SK-N-DZ (cell line): ENCODE measurements at regions not wholly inside any gene's neighbourhood (a gene's known extent, or its start where the extent isn't known, plus 50 kb on each side); places are given as distances from the start of the nearest gene placed in this dataset.
"Not testable (repeated sequence)": the region's sequence is repeated elsewhere in the genome, so short reads cannot be mapped to it uniquely, and the experiment has no call there.

Experiments used
- DNase-seq: peaks from one replicate; pipeline ENCODE4 v3.0.0-alpha.2; 2015; ENCODE audit warnings: low spot score

DNA sequence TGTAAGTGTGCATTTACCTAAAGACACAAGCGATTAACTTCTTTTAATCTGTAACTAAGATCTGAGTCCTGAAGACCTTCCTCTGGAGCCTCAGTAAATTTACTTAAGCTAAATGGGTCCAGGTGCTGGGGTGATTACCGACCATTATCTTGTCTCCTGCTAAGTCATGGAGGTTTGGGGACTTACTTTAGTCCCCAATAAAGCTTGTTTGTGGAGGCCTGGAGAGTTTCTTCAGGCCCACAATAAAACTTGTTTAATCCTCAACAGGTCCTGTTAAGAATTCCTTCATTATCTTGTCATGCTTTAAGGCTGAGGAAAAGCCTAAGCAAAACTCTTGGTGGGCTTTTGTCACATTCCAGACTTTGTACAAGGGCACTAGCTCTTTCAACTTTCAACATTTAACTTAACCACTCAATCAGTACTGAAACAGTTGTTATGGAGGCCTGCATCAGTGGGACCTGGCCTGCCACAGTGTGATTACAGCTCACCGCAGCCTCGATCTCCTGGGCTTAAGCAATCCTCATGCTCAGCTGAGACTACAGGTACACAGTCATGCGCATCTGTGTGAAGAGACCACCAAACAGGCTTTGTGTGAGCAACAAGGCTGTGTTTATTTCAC is 84.0 kb downstream of the FMO4 start:
- DNase-seq, result peak; percentile 14

DNA sequence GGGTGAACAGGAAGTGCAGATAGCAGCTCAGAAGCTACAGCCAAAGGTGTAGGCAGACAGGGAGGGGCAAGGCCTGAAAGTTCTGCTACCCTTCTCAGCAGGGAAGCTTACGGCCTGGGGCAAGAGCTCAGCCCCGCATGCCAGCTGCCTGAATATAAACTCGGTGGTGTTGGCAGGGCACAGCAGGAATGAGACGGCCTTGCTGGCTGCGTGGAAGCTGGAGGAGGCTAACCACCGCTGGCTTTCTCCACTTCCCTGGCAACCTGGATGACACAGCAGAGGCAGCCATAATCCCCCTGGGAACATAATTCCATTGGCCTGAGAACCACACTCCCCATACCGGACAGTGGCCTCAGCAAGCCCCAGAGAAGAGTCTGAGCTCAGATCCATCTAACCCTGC is 81.9 kb upstream of the PRRC2C start:
- DNase-seq, result no peak

DNA sequence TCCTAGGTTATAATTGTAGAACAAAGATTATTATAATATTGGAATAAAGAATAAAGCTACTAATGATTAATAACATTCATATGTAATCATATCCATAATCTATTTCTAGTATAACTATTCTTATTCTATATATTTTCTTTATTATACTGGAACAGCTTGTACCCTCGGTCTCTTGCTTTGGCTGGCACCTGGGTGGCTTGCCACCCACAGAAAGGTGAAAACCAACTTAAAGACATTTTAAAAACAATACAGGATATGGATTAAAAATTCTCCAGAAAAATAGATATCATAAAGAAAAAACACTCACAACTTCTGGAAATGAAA is 80.0 kb upstream of the PRRC2C start:
- no peak for DNase-seq

DNA sequence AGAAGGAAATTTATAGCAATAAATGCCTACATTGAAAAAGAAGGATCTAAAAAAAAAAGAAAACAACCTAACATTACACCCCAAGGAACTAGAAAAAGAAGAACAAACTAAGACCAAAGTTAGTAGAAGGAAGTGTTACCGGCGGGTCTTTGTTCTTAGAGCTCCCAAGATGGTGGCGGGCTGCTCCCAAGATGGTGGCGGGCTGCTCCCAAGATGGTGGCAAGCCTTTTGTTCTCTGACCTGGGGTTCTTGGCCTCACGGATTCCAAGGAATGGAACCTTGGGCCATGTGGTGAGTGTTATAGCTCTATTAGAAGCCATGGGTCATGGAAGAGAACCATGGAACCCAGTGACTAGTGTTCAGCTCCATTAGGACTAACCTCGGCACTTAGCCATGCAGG is 71.8 kb upstream of the PRRC2C start:
- DNase-seq, result not testable (repeated sequence)

DNA sequence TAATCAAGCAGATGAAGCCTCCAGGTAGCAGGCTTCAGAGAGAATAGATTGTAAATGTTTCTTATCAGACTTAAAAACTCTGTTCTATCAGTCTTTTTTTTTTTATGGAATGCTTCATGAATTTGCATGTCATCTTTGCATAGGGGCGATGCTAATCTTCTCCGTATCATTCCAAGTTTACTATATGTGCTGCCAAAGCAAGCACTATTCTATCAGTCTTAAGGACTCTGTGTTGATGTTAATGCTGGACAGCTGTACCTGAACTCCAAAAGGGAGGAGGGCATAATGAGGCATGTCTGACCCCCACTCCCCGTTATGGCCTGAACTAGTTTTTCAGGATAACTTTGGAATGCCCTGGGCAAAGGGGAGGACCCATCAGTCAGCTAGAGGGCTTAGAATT is 66.8 kb upstream of the PRRC2C start:
- DNase-seq, result no peak

DNA sequence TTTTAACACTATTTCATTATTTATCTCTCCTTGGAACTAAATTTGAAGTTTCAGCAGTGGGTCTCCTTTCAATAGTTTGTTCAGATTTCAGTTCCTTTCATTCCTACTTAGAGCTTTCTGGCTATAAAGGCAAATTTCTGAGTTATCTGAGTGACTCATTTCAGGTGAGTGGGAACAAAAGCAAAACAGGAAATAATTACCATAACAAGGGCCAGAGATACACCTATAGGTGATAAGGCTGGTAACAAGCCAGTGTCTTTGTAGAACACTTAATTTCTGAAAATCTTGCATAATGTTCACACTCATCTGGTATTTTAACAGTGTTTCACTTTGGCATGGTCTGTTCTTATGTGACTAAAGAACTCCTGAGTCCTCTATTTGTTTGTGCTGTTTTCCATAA is 64.5 kb upstream of the PRRC2C start:
- no peak for DNase-seq

DNA sequence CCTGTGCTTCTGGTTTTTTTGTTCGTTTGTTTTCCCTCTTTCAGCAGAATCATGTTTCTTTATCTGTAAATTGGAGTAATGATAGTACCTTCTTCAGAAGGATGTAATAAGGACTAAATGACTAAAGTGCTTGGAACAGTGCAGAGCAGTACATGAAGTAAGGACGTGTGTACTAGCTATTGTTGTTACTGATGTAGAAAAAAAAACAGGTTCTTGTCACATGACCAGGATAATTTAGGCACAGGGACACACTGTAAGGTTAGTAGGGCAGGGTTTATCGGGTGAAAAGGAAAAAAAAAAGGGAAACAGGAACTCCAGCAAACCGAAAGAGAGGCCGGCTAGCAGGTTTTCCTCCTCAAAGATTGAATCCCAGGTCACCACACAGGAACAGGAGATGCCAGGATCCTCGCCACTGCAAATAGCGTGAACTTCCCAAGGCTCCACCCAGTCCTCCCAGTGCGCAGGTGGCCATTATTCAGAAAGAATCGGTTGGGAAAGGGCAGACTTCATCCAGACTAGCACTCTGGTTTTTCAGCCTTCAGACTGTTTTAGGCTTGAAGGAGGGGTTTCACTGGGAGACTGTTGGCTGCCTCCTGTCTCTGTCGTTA is 63.8 kb upstream of the PRRC2C start:
- DNase-seq, result no peak

DNA sequence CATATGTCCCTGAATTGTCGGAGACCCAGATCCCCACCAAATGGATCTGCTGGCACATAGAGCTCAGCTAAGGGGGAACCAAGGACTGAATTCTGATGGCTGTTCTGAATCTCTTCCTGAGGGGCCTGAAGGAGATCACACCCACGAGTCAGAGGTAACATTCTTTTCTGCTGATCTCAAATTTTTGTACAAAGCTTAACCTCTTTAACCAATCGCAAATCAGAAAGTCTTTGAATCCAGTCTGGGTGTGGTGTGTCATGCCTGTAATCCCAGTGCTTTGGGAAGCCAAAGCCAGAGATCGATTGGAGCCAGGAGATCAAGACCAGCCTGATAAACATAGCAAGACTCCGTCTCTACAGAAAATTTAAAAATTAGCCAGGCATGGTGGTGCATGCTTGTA is 62.8 kb upstream of the PRRC2C start:
- DNase-seq, result no peak

DNA sequence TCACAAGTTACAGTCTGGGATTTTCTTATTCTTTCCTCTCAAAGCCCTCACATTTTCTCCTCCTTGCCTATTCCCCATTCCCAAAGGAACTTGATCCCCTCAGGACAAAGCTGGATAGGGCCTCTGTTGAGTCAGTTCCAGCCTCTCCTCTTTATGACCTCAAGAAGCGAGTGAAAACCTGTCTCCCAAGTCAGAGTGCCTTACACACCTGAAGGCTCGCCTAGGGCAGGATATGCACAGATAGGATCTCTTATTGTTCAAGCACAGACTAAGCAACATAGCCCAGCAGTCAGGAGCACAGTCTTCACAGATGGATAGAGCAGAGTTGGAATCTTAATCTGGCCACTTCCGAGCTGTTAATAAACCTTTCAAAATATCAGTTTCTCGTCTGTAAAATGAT is 60.8 kb upstream of the PRRC2C start:
- DNase-seq, result no peak

DNA sequence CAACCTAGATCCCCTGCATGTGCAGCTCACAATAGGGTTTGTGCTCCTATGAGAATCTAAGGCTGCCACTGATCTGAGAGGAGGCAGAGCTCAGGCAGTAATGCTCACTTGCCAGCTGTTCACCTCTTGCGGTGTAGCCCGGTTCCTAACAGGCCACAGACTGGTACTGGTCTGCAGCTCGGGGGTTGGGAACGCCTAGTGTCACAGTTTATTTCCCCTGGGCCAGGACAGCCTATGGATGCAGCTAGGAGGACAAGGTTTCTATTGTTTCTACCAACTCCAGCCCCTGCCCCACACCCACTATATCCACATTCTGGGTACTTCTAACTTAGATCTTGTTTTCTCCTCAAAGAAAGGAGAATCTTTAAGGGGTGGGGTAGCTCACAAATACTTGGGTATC is 58.7 kb upstream of the PRRC2C start:
- no peak for DNase-seq

DNA sequence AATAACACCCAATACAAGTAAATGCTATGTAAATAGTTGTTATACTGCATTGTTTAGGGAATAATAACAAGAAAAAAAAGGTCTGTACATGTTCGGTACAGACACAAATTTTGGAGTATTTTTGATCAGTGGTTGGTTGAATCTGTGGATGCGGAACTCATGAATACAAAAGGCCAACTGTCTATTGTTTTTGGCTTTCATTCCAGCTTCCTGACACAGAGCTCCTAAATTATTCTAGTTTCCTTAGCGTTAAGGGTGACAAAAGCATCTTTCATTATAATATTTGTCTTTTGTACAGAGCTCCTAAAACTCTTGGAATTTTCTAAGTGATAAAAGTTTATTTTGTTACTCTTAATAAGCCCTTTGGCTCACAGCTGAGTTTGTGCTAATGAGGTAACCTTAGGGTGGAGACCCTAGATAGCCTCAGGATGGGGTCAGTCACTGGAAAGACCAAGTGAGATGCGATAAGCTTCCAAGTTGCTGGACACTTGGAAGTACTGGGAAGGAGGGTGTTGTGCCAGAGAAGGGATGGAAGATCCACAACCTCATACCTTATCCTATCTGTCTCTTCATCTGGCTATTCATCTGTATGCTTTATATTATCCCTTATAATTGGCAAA is 57.4 kb upstream of the PRRC2C start:
- no peak for DNase-seq

DNA sequence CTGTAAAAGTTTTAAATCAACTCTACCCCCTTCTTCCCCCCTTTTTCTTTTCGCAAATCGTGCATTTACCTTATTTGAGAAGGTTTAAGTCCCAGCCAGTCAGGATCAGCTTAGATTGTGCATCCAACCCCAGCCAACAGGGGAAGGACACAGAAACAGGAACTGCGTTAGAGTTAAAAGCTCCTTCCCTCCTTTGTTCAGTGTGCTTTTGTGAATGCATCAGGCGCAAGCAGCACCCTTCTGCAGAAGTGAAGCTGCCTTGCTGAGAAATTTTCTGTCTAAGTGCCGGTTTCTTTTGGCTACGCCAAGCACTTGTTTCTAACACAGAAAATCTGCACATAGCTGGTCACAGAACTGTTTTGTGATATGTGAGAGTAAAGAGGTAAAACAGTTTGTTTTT is 56.2 kb upstream of the PRRC2C start:
- DNase-seq, result no peak

DNA sequence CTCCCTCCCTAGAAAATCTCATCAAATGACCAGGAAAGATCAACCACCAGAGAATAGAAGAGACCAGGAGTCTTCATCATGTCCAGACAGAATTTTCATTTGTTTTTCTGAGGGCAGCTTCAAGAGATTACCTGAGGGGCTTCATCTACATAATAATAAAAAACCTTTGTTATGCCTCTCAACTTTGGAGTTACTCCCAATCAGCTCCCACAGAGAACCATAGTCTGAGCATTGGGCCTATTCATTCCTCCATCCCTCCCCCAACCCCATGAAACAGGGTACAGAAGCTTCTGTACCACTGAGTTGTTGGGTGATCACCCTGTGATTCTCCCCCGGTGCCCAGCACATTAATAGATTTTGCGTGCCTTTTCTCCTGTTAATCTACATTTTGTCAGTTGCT is 53.3 kb upstream of the PRRC2C start:
- no peak for DNase-seq

DNA sequence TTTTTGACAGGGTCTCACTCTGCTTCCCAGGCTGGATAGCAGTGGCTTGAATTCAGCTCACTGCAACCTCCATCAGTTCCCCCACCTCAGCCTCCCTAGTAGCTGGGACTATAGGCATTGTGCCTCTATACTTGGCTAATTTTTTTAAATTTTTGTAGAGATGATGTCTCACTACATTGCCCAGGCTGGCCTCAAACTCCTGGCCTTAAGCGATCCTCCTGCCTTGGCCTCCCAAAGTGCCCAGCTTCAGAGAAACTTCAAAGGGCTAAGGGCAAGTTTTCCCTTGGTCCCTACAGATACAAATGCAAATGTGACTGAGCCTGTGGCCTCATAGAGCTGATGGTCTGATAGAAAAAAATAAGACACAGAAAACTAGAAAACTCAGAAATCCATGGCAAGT is 52.9 kb upstream of the PRRC2C start:
- DNase-seq, result no peak

DNA sequence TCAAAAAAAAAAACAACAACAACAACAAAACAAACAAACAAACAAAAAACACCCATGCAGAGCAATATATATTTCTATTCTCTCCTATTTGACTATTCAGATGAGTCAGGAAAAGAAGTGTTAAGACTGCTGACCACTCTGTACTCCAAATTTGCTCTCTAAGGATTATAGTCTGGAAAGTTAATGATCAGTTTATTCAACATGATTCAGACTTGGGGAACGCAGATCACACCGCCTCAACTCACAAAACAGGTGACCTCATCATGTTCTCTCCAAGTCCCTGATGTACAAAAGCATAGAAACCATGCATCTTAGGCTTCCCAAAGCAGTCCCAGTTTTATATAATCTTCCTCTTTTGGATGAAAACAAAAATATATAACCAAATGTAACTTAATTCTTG is 51.9 kb upstream of the PRRC2C start:
- DNase-seq, result no peak

DNA sequence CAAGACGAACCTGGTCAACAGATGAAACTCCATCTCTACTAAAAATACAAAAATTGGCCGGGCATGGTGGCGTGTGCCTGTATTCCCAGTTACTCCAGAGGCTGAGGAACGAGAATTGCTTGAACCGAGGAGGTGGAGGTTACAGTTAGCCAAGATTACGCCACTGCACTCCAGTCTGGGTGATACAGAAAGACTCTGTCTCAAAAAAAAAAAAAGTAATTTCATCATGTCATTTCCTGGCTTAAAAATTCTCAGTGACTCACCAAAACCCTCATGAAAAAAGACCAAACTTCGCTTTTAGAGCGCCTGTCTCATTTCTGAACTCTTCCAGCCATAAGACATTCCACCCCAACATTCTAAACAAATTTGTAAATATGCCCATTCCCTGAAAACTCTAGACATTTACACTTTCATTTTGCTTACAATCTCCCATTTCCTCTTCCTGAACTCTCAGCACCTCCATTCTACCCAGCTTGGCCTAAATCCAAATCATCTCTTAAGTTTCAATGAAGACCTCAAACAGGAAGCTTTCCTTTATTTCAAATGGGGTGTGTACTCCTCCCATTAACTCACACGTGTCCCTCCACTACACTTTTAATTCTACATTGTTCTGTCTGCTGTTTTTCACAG is 50.5 kb upstream of the PRRC2C start:
- DNase-seq, result no peak
